Testis (tissue), 2 donors: ENCODE measurements at regions not wholly inside any gene's neighbourhood (a gene's known extent, or its start where the extent isn't known, plus 50 kb on each side); places are given as distances from the start of the nearest gene placed in this dataset.
"Not testable (repeated sequence)": the region's sequence is repeated elsewhere in the genome, so short reads cannot be mapped to it uniquely, and the experiment has no call there.

Experiments
- POLR2A ChIP-seq: fragments of 450-650 bp; IDR thresholded peaks from one replicate; pipeline ENCODE4 v1.6.1; 2017; ENCODE audit warnings: antibody characterized with exemption, mild to moderate bottlenecking, moderate library complexity
- TF ChIP-seq, protein P1 (sequence below), 3 experiments: fragments of 450-650 bp in 2 of 3; fragments of 200-600 bp in 1 of 3; sonication (generic) in 1 of 3; IDR thresholded peaks; one replicate each; pipeline ENCODE4 v1.5.1; 2016 to 2019; ENCODE audit warnings: antibody characterized with exemption in 3 of 3, mild to moderate bottlenecking in 2 of 3, moderate library complexity in 1 of 3

DNA sequence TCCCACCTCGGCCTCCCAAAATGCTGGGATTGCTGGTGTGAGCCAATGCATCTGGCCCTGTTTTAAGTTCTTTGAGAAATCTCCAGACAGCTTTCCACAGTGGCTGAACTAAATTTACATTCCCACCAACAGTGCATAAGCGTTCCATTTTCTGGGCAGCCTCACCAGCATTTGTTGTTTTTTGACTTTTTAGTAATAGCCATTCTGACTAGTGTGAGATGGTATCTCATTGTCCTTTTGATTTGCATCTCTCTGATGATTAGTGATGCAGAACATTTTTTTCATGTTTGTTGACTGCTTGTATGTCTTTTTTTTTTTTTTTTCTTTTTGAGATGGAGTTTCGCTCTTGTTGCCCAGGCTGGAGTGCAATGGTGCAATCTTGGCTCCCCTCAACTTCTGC is 117.4 kb upstream of the TBX3 start:
- TF ChIP-seq, protein P1, sequence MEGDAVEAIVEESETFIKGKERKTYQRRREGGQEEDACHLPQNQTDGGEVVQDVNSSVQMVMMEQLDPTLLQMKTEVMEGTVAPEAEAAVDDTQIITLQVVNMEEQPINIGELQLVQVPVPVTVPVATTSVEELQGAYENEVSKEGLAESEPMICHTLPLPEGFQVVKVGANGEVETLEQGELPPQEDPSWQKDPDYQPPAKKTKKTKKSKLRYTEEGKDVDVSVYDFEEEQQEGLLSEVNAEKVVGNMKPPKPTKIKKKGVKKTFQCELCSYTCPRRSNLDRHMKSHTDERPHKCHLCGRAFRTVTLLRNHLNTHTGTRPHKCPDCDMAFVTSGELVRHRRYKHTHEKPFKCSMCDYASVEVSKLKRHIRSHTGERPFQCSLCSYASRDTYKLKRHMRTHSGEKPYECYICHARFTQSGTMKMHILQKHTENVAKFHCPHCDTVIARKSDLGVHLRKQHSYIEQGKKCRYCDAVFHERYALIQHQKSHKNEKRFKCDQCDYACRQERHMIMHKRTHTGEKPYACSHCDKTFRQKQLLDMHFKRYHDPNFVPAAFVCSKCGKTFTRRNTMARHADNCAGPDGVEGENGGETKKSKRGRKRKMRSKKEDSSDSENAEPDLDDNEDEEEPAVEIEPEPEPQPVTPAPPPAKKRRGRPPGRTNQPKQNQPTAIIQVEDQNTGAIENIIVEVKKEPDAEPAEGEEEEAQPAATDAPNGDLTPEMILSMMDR (IDR thresholded peaks at IDR 0.05), result not testable (repeated sequence)
- not testable (repeated sequence) for TF ChIP-seq POLR2A
